NCI-H446 treated with DMSO at 0.1 percent for 48 hours (cell line): ENCODE measurements at regions not wholly inside any gene's neighbourhood (a gene's known extent, or its start where the extent isn't known, plus 50 kb on each side); places are given as distances from the start of the nearest gene placed in this dataset.
"Not testable (repeated sequence)": the region's sequence is repeated elsewhere in the genome, so short reads cannot be mapped to it uniquely, and the experiment has no call there.

Experiments used
- DNase-seq: peaks from one replicate; lab custom pipeline; 2025; lab: John Stamatoyannopoulos, UW

- no peak for DNase-seq
Measured at GRCh38 chr4:11842620-11843263, 414.0 kb upstream of the HS3ST1 start.

GRCh38 chr4:11839889-11840288 lies 411.2 kb upstream of the HS3ST1 start:
- no peak for DNase-seq

GRCh38 chr4:11831739-11832138 lies 403.0 kb upstream of the HS3ST1 start:
- DNase-seq, result no peak

GRCh38 chr4:11824566-11824965 lies 395.9 kb upstream of the HS3ST1 start:
- DNase-seq, result no peak

- no peak for DNase-seq
Measured at GRCh38 chr4:11821772-11822430, 393.2 kb upstream of the HS3ST1 start.

- DNase-seq, result no peak
Measured at GRCh38 chr4:11817088-11817487, 388.4 kb upstream of the HS3ST1 start.

GRCh38 chr4:11814758-11815157 lies 386.1 kb upstream of the HS3ST1 start:
- no peak for DNase-seq

- DNase-seq, result no peak
Measured at GRCh38 chr4:11813951-11814446, 385.3 kb upstream of the HS3ST1 start.

- DNase-seq, result not testable (repeated sequence)
Measured at GRCh38 chr4:11811521-11811920, 382.8 kb upstream of the HS3ST1 start.

- no peak for DNase-seq
Measured at GRCh38 chr4:11805842-11806241, 377.1 kb upstream of the HS3ST1 start.

GRCh38 chr4:11801466-11802446 lies 373.1 kb upstream of the HS3ST1 start:
- DNase-seq, result no peak

- no peak for DNase-seq
Measured at GRCh38 chr4:11799196-11799595, 370.5 kb upstream of the HS3ST1 start.

GRCh38 chr4:11791797-11792196 lies 363.1 kb upstream of the HS3ST1 start:
- DNase-seq, result no peak

GRCh38 chr4:11790230-11790629 lies 361.5 kb upstream of the HS3ST1 start:
- DNase-seq, result no peak

GRCh38 chr4:11783588-11783987 lies 354.9 kb upstream of the HS3ST1 start:
- no peak for DNase-seq

GRCh38 chr4:11782859-11783258 lies 354.2 kb upstream of the HS3ST1 start:
- DNase-seq, result no peak

- DNase-seq, result no peak
Measured at GRCh38 chr4:11777447-11777846, 348.8 kb upstream of the HS3ST1 start.

GRCh38 chr4:11774346-11774745 lies 345.7 kb upstream of the HS3ST1 start:
- DNase-seq, result no peak

- DNase-seq, result no peak
Measured at GRCh38 chr4:11773798-11774197, 345.1 kb upstream of the HS3ST1 start.

- no peak for DNase-seq
Measured at GRCh38 chr4:11769434-11769833, 340.7 kb upstream of the HS3ST1 start.

GRCh38 chr4:11768251-11768972 lies 339.7 kb upstream of the HS3ST1 start:
- DNase-seq, result no peak
